Uterus (tissue), 2 donors: ENCODE measurements at regions not wholly inside any gene's neighbourhood (a gene's known extent, or its start where the extent isn't known, plus 50 kb on each side); places are given as distances from the start of the nearest gene placed in this dataset.

Source experiments
- CTCF ChIP-seq, 4 experiments: fragments of 200-600 bp in 2 of 4; fragments of 450-650 bp in 2 of 4; sonication (generic) in 2 of 4; IDR thresholded peaks; one replicate each; pipeline ENCODE4 v1.5.1; 2016 to 2019; ENCODE audit warnings: antibody characterized with exemption in 4 of 4, mild to moderate bottlenecking in 2 of 4, moderate library complexity in 1 of 4
- POLR2A ChIP-seq, 2 donors: fragments of 450-650 bp; IDR thresholded peaks; one replicate each; pipeline ENCODE4 v1.6.1; 2016; ENCODE audit warnings: antibody characterized with exemption in 2 of 2, mild to moderate bottlenecking in 1 of 2, moderate library complexity in 1 of 2

GRCh38 chr3:181052256-181052655 is 62.7 kb upstream of the DNAJC19 start:
- TF ChIP-seq CTCF (IDR thresholded peaks at IDR 0.05) (no peak), POLR2A (IDR thresholded peaks at IDR 0.05) (no peak)
